Esophagus muscularis mucosa (tissue), 3 donors: ENCODE measurements at regions not wholly inside any gene's neighbourhood (a gene's known extent, or its start where the extent isn't known, plus 50 kb on each side); places are given as distances from the start of the nearest gene placed in this dataset.

ENCODE experiments used
- CTCF ChIP-seq, 3 experiments: fragments of 200-600 bp in 2 of 3; fragments of 450-650 bp in 1 of 3; sonication (generic) in 2 of 3; IDR thresholded peaks; one replicate each; pipeline ENCODE4 v1.5.1; 2017 to 2019; ENCODE audit warnings: antibody characterized with exemption in 3 of 3, mild to moderate bottlenecking in 2 of 3, moderate library complexity in 1 of 3
- POLR2A ChIP-seq: fragments of 450-650 bp; IDR thresholded peaks from one replicate; pipeline ENCODE4 v1.6.1; 2017; ENCODE audit warnings: antibody characterized with exemption, moderate library complexity, mild to moderate bottlenecking, low read depth
- POLR2AphosphoS5 ChIP-seq, 2 donors: sonication (generic); formaldehyde crosslinking; IDR thresholded peaks; one replicate each; pipeline ENCODE4 v1.6.1; 2017; ENCODE audit warnings: antibody characterized with exemption in 2 of 2

- TF ChIP-seq POLR2A (no peak), CTCF (IDR thresholded peaks at IDR 0.05) (no peak), POLR2AphosphoS5 (IDR thresholded peaks at IDR 0.05) (no peak)
Measured at GRCh38 chr18:67455890-67456501, 60.5 kb downstream of the DSEL start.
